ENCODE measurements at regions not wholly inside any gene's neighbourhood (a gene's known extent, or its start where the extent isn't known, plus 50 kb on each side); places are given as distances from the start of the nearest gene placed in this dataset.

DNA sequence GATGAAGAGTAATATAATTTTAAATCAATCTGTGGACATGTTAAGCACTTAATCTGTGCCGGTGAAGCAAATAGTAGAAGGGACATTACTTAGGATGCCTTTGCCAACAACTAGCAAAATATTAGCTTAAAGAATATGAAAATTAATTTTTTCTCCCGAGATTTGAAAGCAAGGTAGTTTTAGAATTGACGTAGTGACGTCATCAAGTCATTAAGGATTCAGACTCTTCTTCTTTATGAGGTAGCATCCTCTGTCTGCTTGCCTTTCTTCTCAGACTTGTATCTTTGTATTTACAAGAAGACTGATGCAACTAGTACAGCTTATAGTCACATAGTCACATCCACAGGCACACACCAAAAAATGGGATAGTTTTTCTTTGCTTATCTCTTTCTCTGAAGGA lies 374.4 kb downstream of the MMUT start (continued):
- TF ChIP-seq, protein P1, sequence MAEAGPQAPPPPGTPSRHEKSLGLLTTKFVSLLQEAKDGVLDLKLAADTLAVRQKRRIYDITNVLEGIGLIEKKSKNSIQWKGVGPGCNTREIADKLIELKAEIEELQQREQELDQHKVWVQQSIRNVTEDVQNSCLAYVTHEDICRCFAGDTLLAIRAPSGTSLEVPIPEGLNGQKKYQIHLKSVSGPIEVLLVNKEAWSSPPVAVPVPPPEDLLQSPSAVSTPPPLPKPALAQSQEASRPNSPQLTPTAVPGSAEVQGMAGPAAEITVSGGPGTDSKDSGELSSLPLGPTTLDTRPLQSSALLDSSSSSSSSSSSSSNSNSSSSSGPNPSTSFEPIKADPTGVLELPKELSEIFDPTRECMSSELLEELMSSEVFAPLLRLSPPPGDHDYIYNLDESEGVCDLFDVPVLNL (IDR thresholded peaks at IDR 0.05; ENCODE audit: low read depth, low read length): no peak
- no peak for TF ChIP-seq CTCF (IDR thresholded peaks at IDR 0.05 in 2 of 3, conservative IDR thresholded peaks at IDR 0.05 in 1 of 3; ENCODE audit: control insufficient read depth in 2 of 3, extremely low read depth in 1 of 3, insufficient read depth in 1 of 3, low read depth in 3 of 3, low read length in 3 of 3)
- TF ChIP-seq, protein P2, sequence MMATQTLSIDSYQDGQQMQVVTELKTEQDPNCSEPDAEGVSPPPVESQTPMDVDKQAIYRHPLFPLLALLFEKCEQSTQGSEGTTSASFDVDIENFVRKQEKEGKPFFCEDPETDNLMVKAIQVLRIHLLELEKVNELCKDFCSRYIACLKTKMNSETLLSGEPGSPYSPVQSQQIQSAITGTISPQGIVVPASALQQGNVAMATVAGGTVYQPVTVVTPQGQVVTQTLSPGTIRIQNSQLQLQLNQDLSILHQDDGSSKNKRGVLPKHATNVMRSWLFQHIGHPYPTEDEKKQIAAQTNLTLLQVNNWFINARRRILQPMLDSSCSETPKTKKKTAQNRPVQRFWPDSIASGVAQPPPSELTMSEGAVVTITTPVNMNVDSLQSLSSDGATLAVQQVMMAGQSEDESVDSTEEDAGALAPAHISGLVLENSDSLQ (IDR thresholded peaks at IDR 0.05): no peak

GRCh38 chr6:49087369-49087768 lies 375.7 kb downstream of the MMUT start:
- no peak for DNase-seq (ENCODE audit: low read depth, low spot score)
- Histone ChIP-seq H3K9me3 (replicated peaks; ENCODE audit: control insufficient read depth, insufficient read depth, low read length) (no peaks in the 10 kb centered on the region), H4K20me1 (ENCODE audit: control insufficient read depth, insufficient read depth) (no peaks in the 10 kb centered on the region), H3K79me2 (ENCODE audit: control insufficient read depth, insufficient read depth, low read length) (no peaks in the 10 kb centered on the region), H3K9ac (ENCODE audit: control insufficient read depth, insufficient read depth, low read length) (no peak overlapping the region), H3K36me3 (ENCODE audit: control insufficient read depth in 2 of 2, insufficient read depth in 2 of 2, low read length in 1 of 2) (no peaks in the 10 kb centered on the region), H3K4me1 (ENCODE audit: control insufficient read depth, insufficient read depth, low read length) (no peaks in the 10 kb centered on the region), H3K27me3 (replicated peaks in 1 of 2; ENCODE audit: control insufficient read depth in 2 of 2, insufficient read depth in 2 of 2, low read length in 1 of 2) (no peaks in the 10 kb centered on the region), H3K27ac (ENCODE audit: control insufficient read depth, insufficient read depth) (no peak overlapping the region), H2AFZ (ENCODE audit: control insufficient read depth, low read depth, low read length) (no peak overlapping the region), H3K4me2 (ENCODE audit: control insufficient read depth, insufficient read depth) (no peak overlapping the region), H3K4me3 (no peak overlapping the region)
- SMC1A ChIA-PET (ENCODE audit: uncharacterized antibody, unreplicated experiment): no interaction called here
- CTCF ChIA-PET: no interaction called here
- BruUV-seq (replicated peaks): no TSS peak
- WGBS (ENCODE audit: insufficient coverage, insufficient replicate concordance, low lambda C conversion rate, missing lambda C conversion rate): 13% methylated on average over 3 of the region's 3 CpGs
- POLR2A ChIA-PET: no interaction called here
- RAD21 ChIA-PET (ENCODE audit: unreplicated experiment): no interaction called here
- intact Hi-C loops (cut with micrococcal nuclease; ENCODE audit: unreplicated experiment) (no loop called here), in situ Hi-C loops (cut with MboI) (no loop called here)
- ATAC-seq: no peak
- FAIRE-seq: no peak
- TF ChIP-seq FOXM1 (IDR thresholded peaks at IDR 0.05; ENCODE audit: low read depth, low read length) (no peak), RUNX3 (IDR thresholded peaks at IDR 0.05; ENCODE audit: low read length) (no peak), RCOR1 (conservative IDR thresholded peaks at IDR 0.05; ENCODE audit: low read depth, low read length) (no peak), DPF2 (IDR thresholded peaks at IDR 0.05) (no peak), TCF7 (IDR thresholded peaks at IDR 0.05; ENCODE audit: borderline replicate concordance) (no peak), PAX8 (IDR thresholded peaks at IDR 0.05) (no peak), RELA (IDR thresholded peaks at IDR 0.05; ENCODE audit: borderline replicate concordance, partially characterized antibody) (no peak), ZNF217 (IDR thresholded peaks at IDR 0.05) (no peak), MYB (IDR thresholded peaks at IDR 0.05; ENCODE audit: borderline replicate concordance, low read depth, low read length) (no peak), CHD1 (IDR thresholded peaks at IDR 0.05; ENCODE audit: low read depth, low read length) (no peak), JUND (IDR thresholded peaks at IDR 0.05; ENCODE audit: low read depth, low read length) (no peak)
- TF ChIP-seq, protein P3, sequence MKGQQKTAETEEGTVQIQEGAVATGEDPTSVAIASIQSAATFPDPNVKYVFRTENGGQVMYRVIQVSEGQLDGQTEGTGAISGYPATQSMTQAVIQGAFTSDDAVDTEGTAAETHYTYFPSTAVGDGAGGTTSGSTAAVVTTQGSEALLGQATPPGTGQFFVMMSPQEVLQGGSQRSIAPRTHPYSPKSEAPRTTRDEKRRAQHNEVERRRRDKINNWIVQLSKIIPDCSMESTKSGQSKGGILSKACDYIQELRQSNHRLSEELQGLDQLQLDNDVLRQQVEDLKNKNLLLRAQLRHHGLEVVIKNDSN (IDR thresholded peaks at IDR 0.05; ENCODE audit: borderline replicate concordance, extremely low read length, insufficient read depth, low read depth, low read length): no peak
- TF ChIP-seq, protein P4, sequence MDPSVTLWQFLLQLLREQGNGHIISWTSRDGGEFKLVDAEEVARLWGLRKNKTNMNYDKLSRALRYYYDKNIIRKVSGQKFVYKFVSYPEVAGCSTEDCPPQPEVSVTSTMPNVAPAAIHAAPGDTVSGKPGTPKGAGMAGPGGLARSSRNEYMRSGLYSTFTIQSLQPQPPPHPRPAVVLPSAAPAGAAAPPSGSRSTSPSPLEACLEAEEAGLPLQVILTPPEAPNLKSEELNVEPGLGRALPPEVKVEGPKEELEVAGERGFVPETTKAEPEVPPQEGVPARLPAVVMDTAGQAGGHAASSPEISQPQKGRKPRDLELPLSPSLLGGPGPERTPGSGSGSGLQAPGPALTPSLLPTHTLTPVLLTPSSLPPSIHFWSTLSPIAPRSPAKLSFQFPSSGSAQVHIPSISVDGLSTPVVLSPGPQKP (IDR thresholded peaks at IDR 0.05; ENCODE audit: low read depth, low read length): no peak

Measured in GM12878 (cell line).